Suprapubic skin (tissue), 4 donors: ENCODE measurements at regions not wholly inside any gene's neighbourhood (a gene's known extent, or its start where the extent isn't known, plus 50 kb on each side); places are given as distances from the start of the nearest gene placed in this dataset.

Experiments used
- DNase-seq, 2 donors: peaks; one replicate each; pipeline ENCODE4 v3.0.0-alpha.2; 2019; ENCODE audit warnings: low spot score in 2 of 2
- H3K27ac ChIP-seq: fragments of 200-600 bp; sonication (generic); one replicate; pipeline ENCODE4 v1.5.1; 2019
- H3K27me3 ChIP-seq: fragments of 200-600 bp; sonication (generic); one replicate; pipeline ENCODE4 v1.5.1; 2019
- H3K36me3 ChIP-seq: fragments of 200-600 bp; sonication (generic); one replicate; pipeline ENCODE4 v1.5.1; 2019
- H3K4me1 ChIP-seq: fragments of 200-600 bp; sonication (generic); one replicate; pipeline ENCODE4 v1.5.1; 2019
- H3K4me3 ChIP-seq: fragments of 200-600 bp; sonication (generic); one replicate; pipeline ENCODE4 v1.5.1; 2019; ENCODE audit warnings: mild to moderate bottlenecking
- H3K9me3 ChIP-seq: fragments of 200-600 bp; sonication (generic); one replicate; pipeline ENCODE4 v1.5.1; 2019
- CTCF ChIP-seq, 2 donors: fragments of 200-600 bp in 1 of 2; fragments of 450-650 bp in 1 of 2; sonication (generic) in 1 of 2; IDR thresholded peaks; one replicate each; pipeline ENCODE4 v1.5.1; 2016 to 2019; ENCODE audit warnings: antibody characterized with exemption in 2 of 2, mild to moderate bottlenecking in 1 of 2, moderate library complexity in 1 of 2
- EP300 ChIP-seq: sonication (generic); formaldehyde crosslinking; IDR thresholded peaks from one replicate; pipeline ENCODE4 v1.6.1; 2017; ENCODE audit warnings: antibody characterized with exemption
- POLR2A ChIP-seq, 2 donors: fragments of 450-650 bp; IDR thresholded peaks; one replicate each; pipeline ENCODE4 v1.6.1; 2017; ENCODE audit warnings: antibody characterized with exemption in 2 of 2, mild to moderate bottlenecking in 2 of 2, moderate library complexity in 2 of 2
- POLR2AphosphoS5 ChIP-seq, 3 donors: sonication (generic); formaldehyde crosslinking; IDR thresholded peaks; one replicate each; pipeline ENCODE4 v1.6.1; 2017; ENCODE audit warnings: antibody characterized with exemption in 3 of 3
- WGBS: methylation state at CpG from one replicate; pipeline ENCODE4 v1.1.5; 2018; 5-methylcytosine and 5-hydroxymethylcytosine counted together

GRCh38 chr2:180360283-180360618, 353.2 kb upstream of the CWC22 start:
- WGBS, result 50% methylated on average over 2 of the region's 2 CpGs

GRCh38 chr2:180359522-180360282, 352.6 kb upstream of the CWC22 start:
- H3K27me3 ChIP-seq, result no peaks in the 10 kb centered on the region
- H3K27ac ChIP-seq, result no peak overlapping the region
- peak in 1 of 2 donors; percentile 63 for DNase-seq
- no peaks in the 10 kb centered on the region for H3K36me3 ChIP-seq
- no peaks in the 10 kb centered on the region for H3K9me3 ChIP-seq
- WGBS, result 78% methylated on average over 1 of the region's 1 CpG
- no peak for TF ChIP-seq CTCF (IDR thresholded peaks at IDR 0.05)
- no peak for TF ChIP-seq POLR2AphosphoS5 (IDR thresholded peaks at IDR 0.05)
- no peak for TF ChIP-seq EP300
- TF ChIP-seq POLR2A (IDR thresholded peaks at IDR 0.05), result no peak
- peaks cover 10% of the 10 kb centered on the region for H3K4me1 ChIP-seq
- no peak overlapping the region for H3K4me3 ChIP-seq

More at GRCh38 chr2:180360283-180360618, 353.2 kb upstream of the CWC22 start:
- Histone ChIP-seq H3K27ac (no peak overlapping the region), H3K9me3 (no peaks in the 10 kb centered on the region), H3K27me3 (no peaks in the 10 kb centered on the region), H3K4me3 (no peak overlapping the region), H3K4me1 (peaks cover 10% of the 10 kb centered on the region), H3K36me3 (no peaks in the 10 kb centered on the region)
- TF ChIP-seq EP300 (no peak), POLR2AphosphoS5 (IDR thresholded peaks at IDR 0.05) (no peak), POLR2A (IDR thresholded peaks at IDR 0.05) (no peak), CTCF (IDR thresholded peaks at IDR 0.05) (no peak)
- DNase-seq, result peak in 1 of 2 donors; percentile 72

GRCh38 chr2:180358458-180358857, 351.4 kb upstream of the CWC22 start:
- Histone ChIP-seq H3K4me3 (no peak overlapping the region), H3K4me1 (peaks cover 10% of the 10 kb centered on the region), H3K9me3 (no peaks in the 10 kb centered on the region), H3K27me3 (no peaks in the 10 kb centered on the region), H3K27ac (no peak overlapping the region), H3K36me3 (no peaks in the 10 kb centered on the region)
- DNase-seq, result no peak
- WGBS, result 100% methylated on average over 2 of the region's 2 CpGs
- TF ChIP-seq EP300, result no peak
- TF ChIP-seq POLR2AphosphoS5 (IDR thresholded peaks at IDR 0.05), result no peak
- TF ChIP-seq POLR2A (IDR thresholded peaks at IDR 0.05), result no peak
- no peak for TF ChIP-seq CTCF (IDR thresholded peaks at IDR 0.05)

- Histone ChIP-seq H3K27me3 (no peaks in the 10 kb centered on the region), H3K9me3 (no peaks in the 10 kb centered on the region), H3K27ac (no peak overlapping the region), H3K36me3 (no peaks in the 10 kb centered on the region), H3K4me1 (peaks cover 10% of the 10 kb centered on the region), H3K4me3 (no peak overlapping the region)
- no peak for DNase-seq
- TF ChIP-seq EP300 (no peak), POLR2A (IDR thresholded peaks at IDR 0.05) (no peak)
These were observed 349.6 kb upstream of the CWC22 start for GRCh38 chr2:180356676-180357075.

GRCh38 chr2:180352620-180353019, 345.5 kb upstream of the CWC22 start:
- 70% methylated on average over 1 of the region's 1 CpG for WGBS

More at GRCh38 chr2:180352620-180353019, 345.5 kb upstream of the CWC22 start:
- TF ChIP-seq CTCF (IDR thresholded peaks at IDR 0.05), result no peak
- no peak for TF ChIP-seq POLR2AphosphoS5 (IDR thresholded peaks at IDR 0.05)
- no peak for TF ChIP-seq POLR2A (IDR thresholded peaks at IDR 0.05)
- no peak for TF ChIP-seq EP300
- no peak overlapping the region for H3K4me3 ChIP-seq
- H3K27me3 ChIP-seq, result no peaks in the 10 kb centered on the region
- DNase-seq, result no peak
- no peaks in the 10 kb centered on the region for H3K36me3 ChIP-seq
- no peaks in the 10 kb centered on the region for H3K4me1 ChIP-seq
- H3K27ac ChIP-seq, result no peak overlapping the region
- H3K9me3 ChIP-seq, result no peaks in the 10 kb centered on the region
